IMR-90 (cell line): ENCODE measurements at regions not wholly inside any gene's neighbourhood (a gene's known extent, or its start where the extent isn't known, plus 50 kb on each side); places are given as distances from the start of the nearest gene placed in this dataset.

Source experiments
- ATAC-seq: fragments of 200-7000 bp; cut with Tn5 transposase; 2 replicates; pipeline ENCODE4 v1.9.1; 2020; ENCODE audit warnings: low read depth, mild to moderate bottlenecking, moderate library complexity
- BruUV-seq: library from RNA; stranded (reverse); fragments of 400-500 nt; replicated peaks from 2 replicates; lab custom pipeline; 2021; lab: Mats Ljungman, UMichigan
- CTCF ChIA-PET: fragments of 300-600 bp; formaldehyde crosslinking; extraction: SDS; loops from one replicate; lab custom pipeline; 2021; ENCODE audit warnings: antibody characterized with exemption; lab: Yijun Ruan, JAX
- POLR2A ChIA-PET: fragments of 300-600 bp; sonication (Branson Sonifier 250); formaldehyde crosslinking; loops from one replicate; lab custom pipeline; 2022; ENCODE audit warnings: antibody characterized with exemption; ENCODE audit not compliant: unreplicated experiment; lab: Charles Lee
- DNase-seq: peaks from one replicate; pipeline ENCODE4 v3.0.0; 2013
- H2AFZ ChIP-seq: replicated peaks from 2 replicates; pipeline ENCODE3; 2013; ENCODE audit warnings: low read length, mild to moderate bottlenecking; ENCODE audit not compliant: poor library complexity
- H2AK5ac ChIP-seq: 2 replicates; pipeline ENCODE4 v1.6.1; 2013; ENCODE audit warnings: low read depth, low read length, inconsistent platforms
- H2AK9ac ChIP-seq: replicated peaks from 2 replicates; pipeline ENCODE3; 2013; ENCODE audit warnings: mild to moderate bottlenecking, low read depth, low read length, moderate library complexity; ENCODE audit not compliant: poor library complexity
- H2BK120ac ChIP-seq: 2 replicates; pipeline ENCODE4 v1.6.1; 2013; ENCODE audit warnings: low read depth, low read length, inconsistent platforms
- H2BK15ac ChIP-seq: 3 replicates; pipeline ENCODE4 v1.6.1; 2013; ENCODE audit warnings: low read depth, low read length, inconsistent platforms
- H2BK20ac ChIP-seq: 2 replicates; pipeline ENCODE4 v1.6.1; 2013; ENCODE audit warnings: low read depth, mild to moderate bottlenecking, inconsistent platforms, low read length, moderate library complexity
- H2BK5ac ChIP-seq: 2 replicates; pipeline ENCODE4 v1.6.1; 2013; ENCODE audit warnings: mild to moderate bottlenecking, low read depth, low read length, inconsistent platforms; ENCODE audit not compliant: poor library complexity, severe bottlenecking
- H3K14ac ChIP-seq: replicated peaks from 2 replicates; pipeline ENCODE4 v1.6.1; 2013; ENCODE audit warnings: low read depth, low read length, inconsistent platforms
- H3K18ac ChIP-seq: 2 replicates; pipeline ENCODE4 v1.6.1; 2013; ENCODE audit warnings: low read depth, low read length, control low read depth
- H3K23ac ChIP-seq: 2 replicates; pipeline ENCODE4 v1.6.1; 2013; ENCODE audit warnings: low read depth, low read length, inconsistent platforms
- H3K27ac ChIP-seq: 2 replicates; pipeline ENCODE4 v1.5.1; 2013; ENCODE audit warnings: mild to moderate bottlenecking, control low read depth, low read length; ENCODE audit not compliant: insufficient read depth
- H3K27me3 ChIP-seq: 2 replicates; pipeline ENCODE4 v1.6.1; 2013; ENCODE audit warnings: low read length; ENCODE audit not compliant: control insufficient read depth, insufficient read depth
- H3K36me3 ChIP-seq: 2 replicates; pipeline ENCODE4 v1.6.1; 2013; ENCODE audit warnings: low read length, mixed read lengths; ENCODE audit not compliant: control insufficient read depth, insufficient read depth
- H3K4ac ChIP-seq: 2 replicates; pipeline ENCODE4 v1.6.1; 2013; ENCODE audit warnings: low read depth, low read length, inconsistent platforms
- H3K4me1 ChIP-seq: 2 replicates; pipeline ENCODE4 v1.6.1; 2013; ENCODE audit warnings: low read length, mixed read lengths; ENCODE audit not compliant: control insufficient read depth, insufficient read depth
- H3K4me2 ChIP-seq: 2 replicates; pipeline ENCODE4 v1.6.1; 2013; ENCODE audit warnings: low read depth, mild to moderate bottlenecking, control low read depth, low read length, moderate library complexity
- H3K4me3 ChIP-seq: 2 replicates; pipeline ENCODE4 v1.5.1; 2013; ENCODE audit warnings: low read depth, mild to moderate bottlenecking, control low read depth, low read length, moderate library complexity; ENCODE audit not compliant: insufficient read depth
- H3K56ac ChIP-seq: 2 replicates; pipeline ENCODE4 v1.6.1; 2013; ENCODE audit warnings: low read length, inconsistent platforms; ENCODE audit not compliant: insufficient read depth; ENCODE audit errors: extremely low read depth
- H3K79me1 ChIP-seq, 2 experiments: 2 replicates each; pipeline ENCODE4 v1.6.1; 2013; ENCODE audit warnings: low read length in 2 of 2, inconsistent platforms in 1 of 2, low read depth in 1 of 2
- H3K9ac ChIP-seq: 2 replicates; pipeline ENCODE4 v1.6.1; 2013; ENCODE audit warnings: low read depth, low read length, control low read depth
- H3K9me1 ChIP-seq: 2 replicates; pipeline ENCODE4 v1.6.1; 2013; ENCODE audit warnings: low read length, inconsistent platforms; ENCODE audit not compliant: insufficient read depth
- H3K9me3 ChIP-seq: 2 replicates; pipeline ENCODE4 v1.6.1; 2013; ENCODE audit warnings: low read length; ENCODE audit not compliant: control insufficient read depth, insufficient read depth
- H4K20me1 ChIP-seq: 2 replicates; pipeline ENCODE4 v1.6.1; 2013; ENCODE audit warnings: low read length, inconsistent platforms; ENCODE audit not compliant: insufficient read depth
- H4K5ac ChIP-seq: 2 replicates; pipeline ENCODE4 v1.6.1; 2013; ENCODE audit warnings: mild to moderate bottlenecking, low read depth, low read length, control low read depth
- H4K8ac ChIP-seq, 2 experiments: 2 replicates each; pipeline ENCODE4 v1.6.1; 2013; ENCODE audit warnings: low read depth in 2 of 2, low read length in 2 of 2, control low read depth in 1 of 2, inconsistent platforms in 1 of 2
- H4K91ac ChIP-seq: 2 replicates; pipeline ENCODE4 v1.6.1; 2013; ENCODE audit warnings: low read depth, low read length, inconsistent platforms; ENCODE audit not compliant: insufficient read depth
- BHLHE40 ChIP-seq: fragments of 150-350 bp; IDR thresholded peaks from 2 replicates; pipeline ENCODE4 v1.6.1; 2016; ENCODE audit warnings: mild to moderate bottlenecking, low read depth, low read length
- CEBPB ChIP-seq: IDR thresholded peaks from 2 replicates; pipeline ENCODE4 v1.6.1; 2012; ENCODE audit warnings: low read depth, low read length, improper control_type of control experiment
- CHD1 ChIP-seq: IDR thresholded peaks from 2 replicates; pipeline ENCODE4 v1.6.1; 2012; ENCODE audit warnings: low read depth, low read length, improper control_type of control experiment
- FOS ChIP-seq: fragments of 150-350 bp; IDR thresholded peaks from 2 replicates; pipeline ENCODE4 v1.6.1; 2016; ENCODE audit warnings: low read depth, low read length
- MAFK ChIP-seq: IDR thresholded peaks from 2 replicates; pipeline ENCODE4 v1.6.1; 2012; ENCODE audit warnings: low read depth, low read length, improper control_type of control experiment
- MAZ ChIP-seq: IDR thresholded peaks from 2 replicates; pipeline ENCODE4 v1.6.1; 2012; ENCODE audit warnings: low read depth, mild to moderate bottlenecking, low read length, improper control_type of control experiment, moderate library complexity, borderline replicate concordance
- MXI1 ChIP-seq: IDR thresholded peaks from 2 replicates; pipeline ENCODE4 v1.6.1; 2012; ENCODE audit warnings: low read depth, mild to moderate bottlenecking, low read length, moderate library complexity, borderline replicate concordance
- NFE2L2 ChIP-seq: fragments of 150-350 bp; IDR thresholded peaks from 2 replicates; pipeline ENCODE4 v1.6.1; 2016; ENCODE audit warnings: low read depth, mild to moderate bottlenecking, low read length
- POLR2A ChIP-seq: IDR thresholded peaks from 2 replicates; pipeline ENCODE4 v1.6.1; 2012; ENCODE audit warnings: mild to moderate bottlenecking, low read depth, low read length
- RAD21 ChIP-seq: IDR thresholded peaks from 2 replicates; pipeline ENCODE4 v1.6.1; 2012; ENCODE audit warnings: low read length, improper control_type of control experiment
- RCOR1 ChIP-seq: IDR thresholded peaks from 2 replicates; pipeline ENCODE4 v1.6.1; 2012; ENCODE audit warnings: mild to moderate bottlenecking, low read length, improper control_type of control experiment; ENCODE audit not compliant: insufficient replicate concordance
- RFX5 ChIP-seq: IDR thresholded peaks from 2 replicates; pipeline ENCODE4 v1.8.0; 2012; ENCODE audit warnings: low read depth, mild to moderate bottlenecking, low read length, moderate library complexity
- SMC3 ChIP-seq: fragments of 150-350 bp; IDR thresholded peaks from 2 replicates; pipeline ENCODE4 v1.6.1; 2016; ENCODE audit warnings: low read depth, mild to moderate bottlenecking, antibody characterized with exemption, low read length, moderate library complexity
- WGBS, 2 experiments: methylation state at CpG; one replicate each; pipeline versions ENCODE4 v1.1.5 to v1.1.7; 2013; ENCODE audit warnings: missing lambda C conversion rate in 2 of 2; ENCODE audit not compliant: insufficient read length in 1 of 2; ENCODE audit errors: extremely low coverage in 2 of 2; 5-methylcytosine and 5-hydroxymethylcytosine counted together
- dilution Hi-C: fragments of 300-500 bp; cut with HindIII; formaldehyde crosslinking; loops from one replicate; pipeline ENCODE4 v1.14.3; 2018; ENCODE audit warnings: low sequenced_read_pairs; ENCODE audit not compliant: unreplicated experiment
- in situ Hi-C: fragments of 300-500 bp; cut with MboI; formaldehyde crosslinking; loops from 3 replicates; pipeline ENCODE4 v1.14.3; 2019; ENCODE audit warnings: low sequenced_read_pairs, inconsistent platforms, mixed read lengths
- intact Hi-C: fragments of 100-400 bp; cut with micrococcal nuclease; formaldehyde crosslinking; loops from 2 replicates; pipeline ENCODE4 v1.10.0; 2022
- TF ChIP-seq, protein P1 (sequence below): fragments of 150-350 bp; IDR thresholded peaks from 2 replicates; pipeline ENCODE4 v1.6.1; 2017; ENCODE audit warnings: mild to moderate bottlenecking, antibody characterized with exemption, low read length, low read depth
- TF ChIP-seq, protein P2 (sequence below): conservative IDR thresholded peaks from 2 replicates; pipeline ENCODE4 v1.5.1; 2012; ENCODE audit warnings: mild to moderate bottlenecking, low read depth, low read length, improper control_type of control experiment
- TF ChIP-seq, protein P3 (sequence below): fragments of 150-350 bp; IDR thresholded peaks from 2 replicates; pipeline ENCODE4 v1.6.1; 2016; ENCODE audit warnings: low read depth, mild to moderate bottlenecking, low read length, moderate library complexity, borderline replicate concordance

DNA sequence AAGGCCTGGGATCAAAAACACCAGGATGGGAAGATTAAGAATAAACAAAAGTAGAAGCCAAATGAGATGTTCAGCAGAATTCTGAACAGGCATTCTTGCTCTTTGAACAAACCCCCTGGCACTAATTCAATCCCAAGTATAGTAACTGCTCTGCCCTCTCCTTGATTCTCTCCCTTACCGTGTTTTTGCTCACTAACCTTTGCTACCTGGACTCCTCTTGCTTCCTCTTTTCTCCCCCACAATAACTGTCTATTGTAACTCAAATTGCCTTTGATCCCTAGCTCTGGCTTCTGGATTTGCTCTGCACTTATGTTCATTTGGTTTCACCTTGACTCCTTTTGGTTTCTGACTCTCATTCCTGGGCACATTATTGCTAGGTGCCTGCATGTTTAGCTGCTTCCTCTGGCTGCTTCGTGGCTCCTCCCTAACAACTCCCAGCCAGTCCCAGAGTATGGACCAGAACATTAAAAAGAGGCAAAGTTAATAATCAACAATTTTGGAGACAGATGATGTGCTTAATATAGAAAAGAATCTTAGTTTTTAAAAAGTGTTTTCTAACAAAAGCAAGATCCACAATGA is 65.4 kb upstream of the PHIP start:
- Histone ChIP-seq H3K4ac (no peak overlapping the region), H3K4me2 (no peak overlapping the region), H4K8ac (no peak overlapping the region), H2BK120ac (no peak overlapping the region), H2BK15ac (no peak overlapping the region), H3K36me3 (no peaks in the 10 kb centered on the region), H2BK5ac (no peak overlapping the region), H4K20me1 (no peaks in the 10 kb centered on the region), H2AK5ac (no peak overlapping the region), H2AK9ac (no peak overlapping the region), H3K79me1 (no peaks in the 10 kb centered on the region), H3K27me3 (no peaks in the 10 kb centered on the region), H4K91ac (no peak overlapping the region), H2BK20ac (no peak overlapping the region), H3K56ac (no peak overlapping the region), H3K27ac (no peak overlapping the region), H3K4me1 (no peaks in the 10 kb centered on the region), H3K9me3 (no peaks in the 10 kb centered on the region), H3K23ac (no peak overlapping the region), H3K9me1 (no peaks in the 10 kb centered on the region), H3K9ac (no peak overlapping the region), H3K18ac (no peak overlapping the region), H4K5ac (no peak overlapping the region), H3K4me3 (no peak overlapping the region), H3K14ac (no peak overlapping the region), H2AFZ (no peak overlapping the region)
- in situ Hi-C loops: no loop called here
- intact Hi-C loops: no loop called here
- BruUV-seq: no TSS peak
- POLR2A ChIA-PET: no interaction called here
- WGBS, 2 experiments: 0% methylated on average over 1 of the region's 2 CpGs; no CpG with 5 or more reads in 1 of the 2 experiments
- TF ChIP-seq MXI1 (no peak), MAZ (no peak), FOS (no peak), POLR2A (no peak), CEBPB (no peak), RCOR1 (no peak), RAD21 (no peak), SMC3 (no peak), MAFK (no peak), BHLHE40 (no peak), CHD1 (no peak), RFX5 (no peak), NFE2L2 (no peak)
- TF ChIP-seq, protein P1, sequence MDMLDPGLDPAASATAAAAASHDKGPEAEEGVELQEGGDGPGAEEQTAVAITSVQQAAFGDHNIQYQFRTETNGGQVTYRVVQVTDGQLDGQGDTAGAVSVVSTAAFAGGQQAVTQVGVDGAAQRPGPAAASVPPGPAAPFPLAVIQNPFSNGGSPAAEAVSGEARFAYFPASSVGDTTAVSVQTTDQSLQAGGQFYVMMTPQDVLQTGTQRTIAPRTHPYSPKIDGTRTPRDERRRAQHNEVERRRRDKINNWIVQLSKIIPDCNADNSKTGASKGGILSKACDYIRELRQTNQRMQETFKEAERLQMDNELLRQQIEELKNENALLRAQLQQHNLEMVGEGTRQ: no peak
- TF ChIP-seq, protein P2, sequence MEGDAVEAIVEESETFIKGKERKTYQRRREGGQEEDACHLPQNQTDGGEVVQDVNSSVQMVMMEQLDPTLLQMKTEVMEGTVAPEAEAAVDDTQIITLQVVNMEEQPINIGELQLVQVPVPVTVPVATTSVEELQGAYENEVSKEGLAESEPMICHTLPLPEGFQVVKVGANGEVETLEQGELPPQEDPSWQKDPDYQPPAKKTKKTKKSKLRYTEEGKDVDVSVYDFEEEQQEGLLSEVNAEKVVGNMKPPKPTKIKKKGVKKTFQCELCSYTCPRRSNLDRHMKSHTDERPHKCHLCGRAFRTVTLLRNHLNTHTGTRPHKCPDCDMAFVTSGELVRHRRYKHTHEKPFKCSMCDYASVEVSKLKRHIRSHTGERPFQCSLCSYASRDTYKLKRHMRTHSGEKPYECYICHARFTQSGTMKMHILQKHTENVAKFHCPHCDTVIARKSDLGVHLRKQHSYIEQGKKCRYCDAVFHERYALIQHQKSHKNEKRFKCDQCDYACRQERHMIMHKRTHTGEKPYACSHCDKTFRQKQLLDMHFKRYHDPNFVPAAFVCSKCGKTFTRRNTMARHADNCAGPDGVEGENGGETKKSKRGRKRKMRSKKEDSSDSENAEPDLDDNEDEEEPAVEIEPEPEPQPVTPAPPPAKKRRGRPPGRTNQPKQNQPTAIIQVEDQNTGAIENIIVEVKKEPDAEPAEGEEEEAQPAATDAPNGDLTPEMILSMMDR: no peak
- TF ChIP-seq, protein P3, sequence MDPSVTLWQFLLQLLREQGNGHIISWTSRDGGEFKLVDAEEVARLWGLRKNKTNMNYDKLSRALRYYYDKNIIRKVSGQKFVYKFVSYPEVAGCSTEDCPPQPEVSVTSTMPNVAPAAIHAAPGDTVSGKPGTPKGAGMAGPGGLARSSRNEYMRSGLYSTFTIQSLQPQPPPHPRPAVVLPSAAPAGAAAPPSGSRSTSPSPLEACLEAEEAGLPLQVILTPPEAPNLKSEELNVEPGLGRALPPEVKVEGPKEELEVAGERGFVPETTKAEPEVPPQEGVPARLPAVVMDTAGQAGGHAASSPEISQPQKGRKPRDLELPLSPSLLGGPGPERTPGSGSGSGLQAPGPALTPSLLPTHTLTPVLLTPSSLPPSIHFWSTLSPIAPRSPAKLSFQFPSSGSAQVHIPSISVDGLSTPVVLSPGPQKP: no peak
- DNase-seq (no peak), ATAC-seq (no peak)
- CTCF ChIA-PET: no interaction called here
- dilution Hi-C loops: no loop called here
